WI38 (cell line): ENCODE measurements at regions not wholly inside any gene's neighbourhood (a gene's known extent, or its start where the extent isn't known, plus 50 kb on each side); places are given as distances from the start of the nearest gene placed in this dataset.
"Not testable (repeated sequence)": the region's sequence is repeated elsewhere in the genome, so short reads cannot be mapped to it uniquely, and the experiment has no call there.

Experiments used
- H3K4me3 ChIP-seq: 2 replicates; pipeline ENCODE4 v1.5.1; 2011; ENCODE audit warnings: low read depth, mild to moderate bottlenecking, control low read depth, low read length
- TF ChIP-seq, protein P1 (sequence below): IDR thresholded peaks from 2 replicates; pipeline ENCODE4 v1.5.1; 2012; ENCODE audit warnings: low read depth, mild to moderate bottlenecking, control low read depth, low read length

DNA sequence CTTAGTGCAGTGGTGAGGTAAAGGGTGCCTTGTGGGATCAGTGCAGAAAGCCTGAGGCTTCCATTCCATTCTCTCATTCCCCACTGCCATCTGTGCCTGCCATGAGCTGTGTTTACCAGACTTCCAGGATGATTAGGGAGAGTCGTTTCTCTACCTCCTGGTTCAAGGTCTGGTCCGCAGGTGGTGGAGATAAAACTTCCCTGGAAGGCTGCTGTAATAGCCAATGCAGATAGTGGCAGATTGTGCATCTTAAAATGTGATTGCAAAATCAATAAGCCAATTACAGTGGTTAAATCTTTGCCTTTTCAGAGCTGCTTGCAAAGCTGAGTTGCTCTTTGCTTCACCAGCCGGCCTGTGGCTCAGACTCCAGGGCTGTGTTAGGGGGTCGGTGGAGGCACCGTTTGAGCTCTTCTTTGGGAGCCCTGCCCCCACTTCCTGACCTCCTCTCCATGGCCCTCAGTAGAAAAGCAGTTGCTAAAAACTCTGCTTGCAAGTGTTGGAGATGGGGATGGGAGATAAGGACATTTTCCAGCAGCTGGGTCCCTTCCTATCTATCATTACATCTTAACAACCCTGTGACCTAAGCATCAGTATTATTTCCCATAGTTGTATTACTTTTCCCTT lies 95.2 kb upstream of the HS6ST1 start:
- TF ChIP-seq, protein P1, sequence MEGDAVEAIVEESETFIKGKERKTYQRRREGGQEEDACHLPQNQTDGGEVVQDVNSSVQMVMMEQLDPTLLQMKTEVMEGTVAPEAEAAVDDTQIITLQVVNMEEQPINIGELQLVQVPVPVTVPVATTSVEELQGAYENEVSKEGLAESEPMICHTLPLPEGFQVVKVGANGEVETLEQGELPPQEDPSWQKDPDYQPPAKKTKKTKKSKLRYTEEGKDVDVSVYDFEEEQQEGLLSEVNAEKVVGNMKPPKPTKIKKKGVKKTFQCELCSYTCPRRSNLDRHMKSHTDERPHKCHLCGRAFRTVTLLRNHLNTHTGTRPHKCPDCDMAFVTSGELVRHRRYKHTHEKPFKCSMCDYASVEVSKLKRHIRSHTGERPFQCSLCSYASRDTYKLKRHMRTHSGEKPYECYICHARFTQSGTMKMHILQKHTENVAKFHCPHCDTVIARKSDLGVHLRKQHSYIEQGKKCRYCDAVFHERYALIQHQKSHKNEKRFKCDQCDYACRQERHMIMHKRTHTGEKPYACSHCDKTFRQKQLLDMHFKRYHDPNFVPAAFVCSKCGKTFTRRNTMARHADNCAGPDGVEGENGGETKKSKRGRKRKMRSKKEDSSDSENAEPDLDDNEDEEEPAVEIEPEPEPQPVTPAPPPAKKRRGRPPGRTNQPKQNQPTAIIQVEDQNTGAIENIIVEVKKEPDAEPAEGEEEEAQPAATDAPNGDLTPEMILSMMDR = no peak
- H3K4me3 ChIP-seq = no peak overlapping the region

DNA sequence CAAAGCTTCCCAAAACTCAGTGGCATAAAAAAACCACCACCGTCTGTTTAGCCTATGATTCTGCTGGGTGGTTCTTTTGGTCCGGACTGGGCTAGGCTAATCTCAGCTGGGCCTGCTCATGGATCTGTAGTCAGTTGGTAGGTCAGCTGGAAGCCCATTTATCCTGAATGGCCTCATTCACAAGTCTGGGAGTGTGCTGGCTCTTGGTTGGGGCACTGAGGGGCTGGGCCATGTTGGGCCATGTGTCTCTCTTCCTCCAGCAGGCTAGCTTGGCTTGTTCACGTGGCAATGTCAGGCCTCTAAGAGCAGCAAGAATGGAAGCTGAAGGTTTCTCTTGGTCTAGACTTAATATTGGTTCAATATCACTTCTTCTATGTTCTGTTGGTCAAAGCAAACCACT lies 95.7 kb upstream of the HS6ST1 start:
- TF ChIP-seq, protein P1 = no peak
- no peak overlapping the region for H3K4me3 ChIP-seq

DNA sequence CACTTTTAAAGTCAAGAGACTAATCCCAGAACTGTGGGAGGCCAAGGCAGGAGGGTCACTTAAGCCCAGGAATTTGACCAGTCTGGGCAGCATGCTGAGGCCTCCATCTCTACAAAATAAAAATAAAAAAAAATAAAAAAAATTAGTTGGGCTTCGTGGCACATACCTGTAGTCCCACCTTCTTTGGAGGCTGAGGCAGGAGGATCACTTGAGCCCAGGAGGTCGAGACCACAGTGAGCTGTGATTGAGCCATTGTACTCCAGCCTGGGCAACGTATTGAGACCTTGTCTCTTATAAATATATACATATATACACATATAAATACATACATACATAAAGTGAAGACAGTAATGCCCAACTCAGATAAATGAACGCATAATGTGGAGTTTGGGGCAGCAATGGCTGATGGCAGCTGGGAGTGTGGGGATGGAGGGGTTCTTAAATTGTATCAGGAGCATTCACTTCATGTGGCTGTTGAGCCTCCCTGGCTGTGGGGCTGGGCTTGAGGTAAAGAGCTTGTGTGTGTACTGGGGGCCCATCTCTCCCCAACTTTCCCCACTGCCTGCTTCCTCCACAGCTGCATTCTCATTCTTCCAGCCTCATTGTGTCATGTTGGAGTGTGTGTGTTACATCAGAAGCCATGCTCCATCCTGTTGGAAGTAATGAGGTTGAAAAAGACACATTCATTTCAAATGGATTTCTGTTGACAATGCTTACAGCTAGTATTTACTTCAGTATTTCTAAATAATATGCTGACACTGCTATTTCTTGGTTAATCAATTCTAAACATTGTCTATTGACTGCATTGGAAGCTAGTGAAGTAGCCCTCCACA lies 96.5 kb upstream of the HS6ST1 start:
- TF ChIP-seq, protein P1 = no peak
- no peak overlapping the region for H3K4me3 ChIP-seq

DNA sequence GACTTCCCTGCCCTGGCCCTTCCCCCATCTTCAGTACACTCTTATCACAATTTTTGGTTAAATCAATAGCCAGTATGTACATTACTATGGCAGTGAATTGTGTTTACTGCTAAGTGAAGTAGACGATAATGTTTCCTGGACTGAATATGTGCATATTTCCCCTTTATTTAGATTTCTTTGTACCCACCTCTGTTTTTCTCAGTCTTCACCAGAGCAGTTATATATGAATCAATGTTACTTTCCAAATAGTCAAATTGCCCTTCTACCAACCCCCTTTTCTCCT lies 97.1 kb upstream of the HS6ST1 start:
- TF ChIP-seq, protein P1 = no peak

DNA sequence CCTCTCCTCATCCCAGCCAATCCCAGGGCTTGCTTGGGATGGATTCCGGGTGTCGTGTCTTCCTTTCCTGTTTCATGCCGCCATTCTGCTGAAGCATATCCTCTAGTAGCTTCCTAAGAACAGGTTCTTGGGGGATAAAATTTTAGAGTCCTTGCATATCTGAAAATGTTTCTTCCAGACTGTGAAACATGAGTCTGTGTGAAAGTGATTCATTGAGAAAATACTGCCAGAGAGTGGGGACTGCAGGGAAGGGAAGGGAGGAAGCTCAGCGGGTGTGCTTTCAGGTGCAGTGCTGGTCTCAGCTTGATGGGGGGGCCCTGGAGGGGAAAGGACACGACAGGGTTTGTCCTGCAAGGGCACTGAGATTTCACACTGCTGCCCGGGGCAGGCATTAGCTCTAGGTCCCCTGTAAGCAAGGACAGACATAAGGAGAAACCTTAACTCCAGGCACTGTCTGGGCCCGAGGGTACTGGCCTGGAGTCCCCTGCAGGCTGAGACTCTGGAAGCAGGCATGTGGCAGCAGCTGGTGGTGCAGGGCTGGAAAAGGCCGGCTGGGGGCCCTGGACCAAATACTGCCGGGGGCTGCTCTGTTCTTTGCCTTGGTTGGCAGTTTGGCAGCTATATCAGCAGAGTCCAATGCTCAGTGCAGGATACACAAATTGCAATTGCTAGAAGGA lies 97.6 kb upstream of the HS6ST1 start:
- TF ChIP-seq, protein P1 = no peak
- H3K4me3 ChIP-seq = no peak overlapping the region

More for the DNA sequence above, 97.1 kb upstream of the HS6ST1 start:
- H3K4me3 ChIP-seq = no peak overlapping the region

DNA sequence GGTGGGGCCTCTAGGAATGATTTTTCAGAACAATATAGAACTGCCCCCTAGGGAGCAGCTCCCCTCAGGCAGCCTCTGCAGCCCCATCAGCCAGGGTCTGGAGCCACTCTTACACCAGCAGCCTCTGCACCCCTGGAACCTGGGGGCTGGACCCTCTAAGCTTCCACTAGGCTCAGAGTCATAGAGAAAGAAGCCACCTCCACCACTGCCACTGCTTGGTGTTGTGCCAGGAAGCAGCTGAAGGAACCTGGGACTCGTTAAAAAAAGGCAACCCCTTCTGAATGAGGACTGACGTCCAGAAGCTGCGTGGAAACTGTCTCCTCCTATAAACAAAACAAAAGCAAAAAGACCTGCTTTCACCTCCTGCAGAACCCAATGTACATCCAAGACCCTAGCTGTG lies 98.1 kb upstream of the HS6ST1 start:
- TF ChIP-seq, protein P1 = no peak
- H3K4me3 ChIP-seq = no peak overlapping the region

DNA sequence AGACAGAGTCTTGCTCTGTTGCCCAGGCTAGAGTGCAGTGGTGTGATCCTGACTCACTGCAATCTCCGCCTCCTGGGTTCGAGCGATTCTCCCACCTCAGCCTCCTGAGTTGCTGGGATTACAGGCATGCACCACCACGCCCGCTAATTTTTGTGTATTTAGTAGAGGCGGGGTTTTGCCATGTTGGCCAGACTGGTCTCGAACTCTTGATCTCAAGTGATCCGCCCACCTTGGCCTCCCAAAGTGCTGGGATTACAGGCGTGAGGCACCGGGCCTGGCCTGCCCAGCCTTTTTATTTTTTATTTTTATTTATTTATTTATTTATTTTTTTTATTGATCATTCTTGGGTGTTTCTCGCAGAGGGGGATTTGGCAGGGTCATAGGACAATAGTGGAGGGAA lies 98.6 kb upstream of the HS6ST1 start:
- H3K4me3 ChIP-seq = not testable (repeated sequence)
